RWPE2 (cell line): ENCODE measurements at regions not wholly inside any gene's neighbourhood (a gene's known extent, or its start where the extent isn't known, plus 50 kb on each side); places are given as distances from the start of the nearest gene placed in this dataset.
A peak's percentile ranks its signal among the peaks of the same experiment; 100 is the strongest.

Experiments
- ATAC-seq: fragments of 200-7000 bp; cut with Tn5 transposase; 3 replicates; pipeline ENCODE4 v1.9.1; 2021; ENCODE audit warnings: low read depth
- DNase-seq: peaks from one replicate; pipeline ENCODE4 v3.0.0-alpha.2; 2020; ENCODE audit warnings: low spot score
- H3K27ac ChIP-seq: fragments of 450-650 bp; 2 replicates; pipeline ENCODE4 v1.5.1; 2017; ENCODE audit warnings: mild to moderate bottlenecking; ENCODE audit not compliant: poor library complexity, severe bottlenecking
- H3K27me3 ChIP-seq: fragments of 250-450 bp; sonication (Bioruptor Pico); 2 replicates; pipeline ENCODE4 v1.5.1; 2021; ENCODE audit warnings: mild to moderate bottlenecking, moderate library complexity; ENCODE audit not compliant: insufficient read depth, poor library complexity, severe bottlenecking
- H3K36me3 ChIP-seq: fragments of 250-450 bp; sonication (Bioruptor Pico); 2 replicates; pipeline ENCODE4 v1.5.1; 2020; ENCODE audit warnings: low read depth, mild to moderate bottlenecking, moderate library complexity
- H3K4me1 ChIP-seq: fragments of 250-450 bp; sonication (Bioruptor Pico); 2 replicates; pipeline ENCODE4 v1.5.1; 2021; ENCODE audit warnings: mild to moderate bottlenecking, moderate library complexity; ENCODE audit not compliant: insufficient read depth, poor library complexity, severe bottlenecking
- H3K4me3 ChIP-seq: fragments of 250-450 bp; sonication (Bioruptor Pico); 2 replicates; pipeline ENCODE4 v1.5.1; 2021; ENCODE audit warnings: mild to moderate bottlenecking, moderate library complexity; ENCODE audit not compliant: severe bottlenecking
- H3K9me3 ChIP-seq: fragments of 250-450 bp; sonication (Bioruptor Pico); 2 replicates; pipeline ENCODE4 v1.5.1; 2021; ENCODE audit warnings: mild to moderate bottlenecking, moderate library complexity; ENCODE audit not compliant: severe bottlenecking
- TF ChIP-seq, protein P1 (sequence below): fragments of 450-650 bp; IDR thresholded peaks from one replicate; pipeline ENCODE4 v1.5.1; 2017; ENCODE audit warnings: mild to moderate bottlenecking, moderate library complexity; ENCODE audit not compliant: poor library complexity, severe bottlenecking

DNA sequence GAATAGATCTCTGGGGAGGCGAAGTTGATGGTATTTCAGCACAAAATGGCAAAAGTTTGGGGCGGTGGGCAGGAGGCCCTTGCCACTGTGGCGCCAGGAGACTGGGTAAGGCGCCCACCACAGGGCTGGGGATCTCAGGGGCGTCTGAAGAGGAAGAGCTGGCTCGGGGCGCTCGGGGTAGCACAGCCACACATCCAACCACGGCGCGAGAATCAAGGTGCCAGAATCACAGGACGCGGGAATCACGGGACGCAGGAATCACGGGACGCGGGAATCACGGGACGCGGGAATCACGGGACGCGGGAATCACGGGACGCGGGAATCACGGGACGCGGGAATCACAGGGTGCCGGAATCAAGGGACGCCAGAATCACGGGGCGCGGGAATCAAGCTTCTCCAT, 174.4 kb downstream of the TMEM18 start:
- Histone ChIP-seq H3K4me3 (no peak overlapping the region), H3K36me3 (no peaks in the 10 kb centered on the region), H3K27me3 (no peaks in the 10 kb centered on the region), H3K9me3 (no peaks in the 10 kb centered on the region), H3K4me1 (no peaks in the 10 kb centered on the region), H3K27ac (no peak overlapping the region)
- TF ChIP-seq, protein P1, sequence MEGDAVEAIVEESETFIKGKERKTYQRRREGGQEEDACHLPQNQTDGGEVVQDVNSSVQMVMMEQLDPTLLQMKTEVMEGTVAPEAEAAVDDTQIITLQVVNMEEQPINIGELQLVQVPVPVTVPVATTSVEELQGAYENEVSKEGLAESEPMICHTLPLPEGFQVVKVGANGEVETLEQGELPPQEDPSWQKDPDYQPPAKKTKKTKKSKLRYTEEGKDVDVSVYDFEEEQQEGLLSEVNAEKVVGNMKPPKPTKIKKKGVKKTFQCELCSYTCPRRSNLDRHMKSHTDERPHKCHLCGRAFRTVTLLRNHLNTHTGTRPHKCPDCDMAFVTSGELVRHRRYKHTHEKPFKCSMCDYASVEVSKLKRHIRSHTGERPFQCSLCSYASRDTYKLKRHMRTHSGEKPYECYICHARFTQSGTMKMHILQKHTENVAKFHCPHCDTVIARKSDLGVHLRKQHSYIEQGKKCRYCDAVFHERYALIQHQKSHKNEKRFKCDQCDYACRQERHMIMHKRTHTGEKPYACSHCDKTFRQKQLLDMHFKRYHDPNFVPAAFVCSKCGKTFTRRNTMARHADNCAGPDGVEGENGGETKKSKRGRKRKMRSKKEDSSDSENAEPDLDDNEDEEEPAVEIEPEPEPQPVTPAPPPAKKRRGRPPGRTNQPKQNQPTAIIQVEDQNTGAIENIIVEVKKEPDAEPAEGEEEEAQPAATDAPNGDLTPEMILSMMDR: no peak
- no peak for DNase-seq
- ATAC-seq: no peak

DNA sequence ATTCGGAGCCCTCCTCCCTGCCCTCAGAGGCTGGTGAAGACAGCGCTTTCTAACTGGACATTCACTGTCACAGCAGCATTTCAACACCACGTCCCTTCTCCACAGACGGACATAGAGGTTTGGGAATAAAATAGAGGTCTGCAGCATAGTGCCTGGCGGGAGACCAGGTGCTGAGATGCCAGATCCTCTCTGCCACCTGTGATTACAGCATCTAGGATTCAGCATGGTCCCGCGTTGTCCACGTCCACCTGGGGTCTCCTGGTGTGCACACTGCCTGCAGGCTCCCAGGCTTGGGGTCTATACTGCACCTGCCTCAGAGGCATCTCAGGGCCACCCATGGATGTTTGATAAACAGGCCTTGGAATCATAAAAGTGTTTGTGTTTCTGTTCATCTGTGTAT, 175.5 kb downstream of the TMEM18 start:
- ATAC-seq: no peak
- H3K4me3 ChIP-seq: no peak overlapping the region

DNA sequence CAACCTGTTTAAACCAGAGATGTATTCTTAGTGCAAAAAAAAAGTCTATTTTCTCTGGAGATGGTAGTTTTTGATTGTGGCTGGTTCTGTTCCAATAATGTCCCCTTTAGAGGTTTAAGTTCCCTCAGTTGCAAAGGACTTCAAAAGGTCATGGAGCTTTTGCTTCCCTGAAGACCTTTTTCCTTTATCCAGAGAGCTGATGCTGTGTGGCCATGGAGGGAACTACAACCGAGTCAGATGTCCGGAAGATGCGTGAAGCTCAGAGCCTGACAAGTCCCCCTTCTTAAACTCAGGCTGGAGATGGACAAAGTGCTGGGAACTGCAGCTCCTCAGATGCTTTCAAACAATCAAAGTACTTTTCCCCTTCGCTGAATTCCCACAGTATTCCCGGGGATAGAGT, 176.1 kb downstream of the TMEM18 start:
- DNase-seq: no peak
- ATAC-seq: peak; percentile 38; the same call in 1 of the 3 replicates
- TF ChIP-seq, protein P1: peak; percentile 25
- no peaks in the 10 kb centered on the region for H3K27me3 ChIP-seq
- no peak overlapping the region for H3K27ac ChIP-seq
- no peaks in the 10 kb centered on the region for H3K9me3 ChIP-seq
- H3K36me3 ChIP-seq: no peaks in the 10 kb centered on the region
- no peaks in the 10 kb centered on the region for H3K4me1 ChIP-seq
- H3K4me3 ChIP-seq: no peak overlapping the region

More for the DNA sequence above, 175.5 kb downstream of the TMEM18 start:
- no peak for DNase-seq
- no peaks in the 10 kb centered on the region for H3K36me3 ChIP-seq
- no peak overlapping the region for H3K27ac ChIP-seq
- TF ChIP-seq, protein P1: no peak
- no peaks in the 10 kb centered on the region for H3K9me3 ChIP-seq
- H3K27me3 ChIP-seq: no peaks in the 10 kb centered on the region
- no peaks in the 10 kb centered on the region for H3K4me1 ChIP-seq

DNA sequence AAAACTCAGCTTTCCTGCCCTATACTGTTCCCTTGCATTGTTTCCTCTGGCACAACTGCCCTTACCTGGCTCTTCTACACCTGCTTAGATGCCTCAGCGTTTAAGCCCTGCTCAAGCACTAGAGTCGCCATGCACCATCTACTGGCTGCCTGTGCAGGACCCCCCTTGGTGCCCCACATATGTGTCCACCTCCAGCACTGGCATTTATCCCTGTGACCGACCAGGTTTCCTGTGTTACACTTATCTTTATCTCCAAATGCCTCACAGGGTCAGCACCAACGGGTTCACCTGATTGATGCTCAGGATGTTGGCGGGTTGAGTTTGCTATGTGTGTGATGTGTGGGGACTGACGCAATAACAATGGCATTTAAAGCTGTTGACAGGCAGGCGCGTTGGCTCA, 177.5 kb downstream of the TMEM18 start:
- H3K36me3 ChIP-seq: no peaks in the 10 kb centered on the region
- H3K4me3 ChIP-seq: no peak overlapping the region
- no peak overlapping the region for H3K27ac ChIP-seq
- ATAC-seq (no peak), DNase-seq (no peak)
- H3K4me1 ChIP-seq: no peaks in the 10 kb centered on the region
- TF ChIP-seq, protein P1: no peak
- no peaks in the 10 kb centered on the region for H3K27me3 ChIP-seq
- no peaks in the 10 kb centered on the region for H3K9me3 ChIP-seq

GRCh38 chr2:498493-499178, 178.6 kb downstream of the TMEM18 start:
- no peak for ATAC-seq
- no peaks in the 10 kb centered on the region for H3K36me3 ChIP-seq
- no peak for DNase-seq
- H3K9me3 ChIP-seq: no peaks in the 10 kb centered on the region
- no peak overlapping the region for H3K4me3 ChIP-seq
- H3K4me1 ChIP-seq: no peaks in the 10 kb centered on the region
- TF ChIP-seq, protein P1: no peak
- H3K27me3 ChIP-seq: no peaks in the 10 kb centered on the region
- no peak overlapping the region for H3K27ac ChIP-seq
